Fibroblast of the aortic adventitia (primary cell): ENCODE measurements at regions not wholly inside any gene's neighbourhood (a gene's known extent, or its start where the extent isn't known, plus 50 kb on each side); places are given as distances from the start of the nearest gene placed in this dataset.
A peak's percentile ranks its signal among the peaks of the same experiment; 100 is the strongest.

Experiments used
- DNase-seq: peaks from one replicate; pipeline ENCODE4 v3.0.0-alpha.2; 2010; ENCODE audit warnings: low read depth
- H3K4me3 ChIP-seq: 2 replicates; pipeline ENCODE4 v1.5.1; 2011; ENCODE audit warnings: low read depth, mild to moderate bottlenecking, control low read depth, low read length, moderate library complexity
- CTCF ChIP-seq: IDR thresholded peaks from 2 replicates; pipeline ENCODE4 v1.5.1; 2011; ENCODE audit warnings: mild to moderate bottlenecking, low read length, control low read depth, inconsistent platforms; ENCODE audit not compliant: insufficient read depth

- no peak overlapping the region for H3K4me3 ChIP-seq
- TF ChIP-seq CTCF, result no peak
- no peak for DNase-seq
These were observed 605.2 kb upstream of the ID2 start for GRCh38 chr2:8076448-8077342.

GRCh38 chr2:8078705-8079104 is 603.2 kb upstream of the ID2 start:
- no peak for TF ChIP-seq CTCF
- H3K4me3 ChIP-seq, result no peak overlapping the region
- DNase-seq, result no peak

- DNase-seq, result no peak
- H3K4me3 ChIP-seq, result no peak overlapping the region
- TF ChIP-seq CTCF, result no peak
These were observed 601.8 kb upstream of the ID2 start for GRCh38 chr2:8080063-8080462.

- DNase-seq, result no peak
- TF ChIP-seq CTCF, result no peak
- no peak overlapping the region for H3K4me3 ChIP-seq
These were observed 600.7 kb upstream of the ID2 start for GRCh38 chr2:8081130-8081529.

GRCh38 chr2:8082840-8083239 is 599.0 kb upstream of the ID2 start:
- DNase-seq, result no peak
- no peak overlapping the region for H3K4me3 ChIP-seq
- TF ChIP-seq CTCF, result no peak

GRCh38 chr2:8086357-8086756 is 595.5 kb upstream of the ID2 start:
- peak; percentile 33 for DNase-seq
- TF ChIP-seq CTCF, result no peak
- H3K4me3 ChIP-seq, result no peak overlapping the region
